ENCODE measurements at regions not wholly inside any gene's neighbourhood (a gene's known extent, or its start where the extent isn't known, plus 50 kb on each side); places are given as distances from the start of the nearest gene placed in this dataset.

DNA sequence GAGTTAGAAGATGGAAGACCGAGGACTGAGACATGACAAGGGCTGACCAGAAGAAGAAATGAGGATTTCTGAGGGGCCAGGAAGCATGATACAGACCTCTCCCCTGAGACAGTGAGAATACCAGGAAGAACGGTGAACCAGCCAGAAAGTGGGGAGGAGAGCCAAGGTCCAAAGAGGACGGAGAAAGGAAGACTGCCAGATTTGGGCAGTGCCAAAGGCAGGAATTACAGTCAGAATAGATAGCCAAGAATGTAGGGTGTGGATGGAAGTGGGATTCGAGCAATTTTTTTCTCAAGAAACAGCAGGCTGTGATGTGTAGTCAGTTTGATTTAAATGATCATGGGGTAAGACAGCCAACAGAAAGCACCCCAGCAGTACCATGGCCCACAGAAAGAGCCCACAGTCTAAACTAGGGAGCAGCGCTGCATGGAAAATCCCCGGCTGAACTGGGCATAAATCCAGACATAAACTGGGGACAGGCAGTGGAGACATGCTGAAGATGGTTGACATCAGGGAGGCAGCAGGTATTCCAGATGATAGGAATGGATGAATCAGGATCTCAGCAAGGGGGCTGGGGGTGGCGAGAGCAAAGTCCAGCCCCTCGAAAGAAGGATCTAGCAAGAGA lies 67.3 kb upstream of the BARX2 start:
- Histone ChIP-seq H3K27ac (ENCODE audit: low read depth, low read length) (no peak overlapping the region), H3K4ac (replicated peaks; ENCODE audit: insufficient read length, low read depth, low read length) (no peak overlapping the region), H3K23ac (ENCODE audit: insufficient read length) (no peak overlapping the region), H4K91ac (replicated peaks; ENCODE audit: insufficient read length, low read length) (no peak overlapping the region), H3K18ac (ENCODE audit: extremely low read depth, low read length) (no peak overlapping the region), H3K4me2 (ENCODE audit: insufficient read depth in 1 of 2, low read depth in 2 of 2, low read length in 2 of 2) (no peak overlapping the region), H4K20me1 (replicated peaks in 1 of 2; ENCODE audit: control insufficient read depth in 1 of 2, insufficient read depth in 2 of 2, low read length in 2 of 2) (no peaks in the 10 kb centered on the region), H2BK12ac (ENCODE audit: low read depth, low read length) (no peak overlapping the region), H3K36me3 (ENCODE audit: control insufficient read depth in 2 of 4, insufficient read depth in 4 of 4, low read length in 3 of 4) (no peaks in the 10 kb centered on the region), H3K9ac (replicated peaks in 1 of 4; ENCODE audit: extremely low read depth in 1 of 4, low read depth in 3 of 4, low read length in 3 of 4) (no peak overlapping the region), H2BK15ac (ENCODE audit: low read length) (no peak overlapping the region), H3K14ac (ENCODE audit: insufficient read length) (no peak overlapping the region), H3K9me3 (ENCODE audit: insufficient read depth in 2 of 2, low read depth in 1 of 2, low read length in 1 of 2) (no peaks in the 10 kb centered on the region; a peak in 1 of 4 replicates), H2BK120ac (replicated peaks; ENCODE audit: low read depth, low read length) (no peak overlapping the region), H3K79me1 (ENCODE audit: low read depth, low read length) (no peaks in the 10 kb centered on the region), H4K8ac (ENCODE audit: extremely low read depth, insufficient read depth, low read length) (no peak overlapping the region), H4K5ac (ENCODE audit: insufficient read length, low read depth, low read length) (no peak overlapping the region), H2BK5ac (ENCODE audit: low read depth, low read length) (no peak overlapping the region), H2AK5ac (ENCODE audit: low read depth, low read length) (no peak overlapping the region), H3K4me3 (ENCODE audit: extremely low read depth in 1 of 4, insufficient read depth in 2 of 4, low read depth in 3 of 4, low read length in 4 of 4) (no peak overlapping the region), H2BK20ac (ENCODE audit: low read length) (no peak overlapping the region), H3K79me2 (ENCODE audit: control insufficient read depth in 1 of 2, insufficient read depth in 2 of 2, low read length in 2 of 2) (no peaks in the 10 kb centered on the region), H3K4me1 (replicated peaks in 1 of 4; ENCODE audit: control insufficient read depth in 3 of 4, insufficient read depth in 4 of 4, low read length in 3 of 4) (peaks cover 0 to 5% (median 2%) of the 10 kb centered on the region in 4 experiments; a peak in 4 of 7 replicates), H3K23me2 (ENCODE audit: low read depth, low read length) (no peaks in the 10 kb centered on the region), H2AFZ (ENCODE audit: low read length) (no peak overlapping the region), H3K56ac (replicated peaks; ENCODE audit: insufficient read length, low read depth, low read length) (no peak overlapping the region), H3K27me3 (replicated peaks in 1 of 4; ENCODE audit: control insufficient read depth in 3 of 4, extremely low read depth in 1 of 4, insufficient read depth in 3 of 4, low read length in 3 of 4) (no peaks in the 10 kb centered on the region)
- no peak for FAIRE-seq
- no peak for DNase-seq (ENCODE audit: low read depth in 1 of 2, low spot score in 2 of 2)
- CTCF ChIA-PET (ENCODE audit: partially characterized antibody) = no interaction called here
- WGBS, 2 experiments (ENCODE audit: extremely low coverage in 1 of 2, insufficient coverage in 1 of 2, insufficient read length in 1 of 2, insufficient replicate concordance in 2 of 2, low coverage in 1 of 2, low lambda C conversion rate in 2 of 2, missing lambda C conversion rate in 1 of 2) = 93% methylated on average over 8 of the region's 8 CpGs; no CpG with 5 or more reads in 1 of the 2 experiments
- POLR2A ChIA-PET (ENCODE audit: partially characterized antibody) = no interaction called here
- TF ChIP-seq POU5F1 (IDR thresholded peaks at IDR 0.05; ENCODE audit: low read depth, low read length) (no peak), TCF12 (IDR thresholded peaks at IDR 0.05; ENCODE audit: low read depth, low read length) (no peak)

Measured in H1 (cell line).